H1 (cell line): ENCODE measurements at regions not wholly inside any gene's neighbourhood (a gene's known extent, or its start where the extent isn't known, plus 50 kb on each side); places are given as distances from the start of the nearest gene placed in this dataset.

Experiments used
- ZNF274 ChIP-seq: IDR thresholded peaks from 2 replicates; pipeline ENCODE4 v1.7.0; 2012; ENCODE audit warnings: low read length, borderline replicate concordance; ENCODE audit errors: extremely low read depth

GRCh38 chr20:48385114-48385513 is 442.7 kb downstream of the PREX1 start (continued):
- no peak for TF ChIP-seq ZNF274
